Left lobe of liver (tissue), 2 donors: ENCODE measurements at regions not wholly inside any gene's neighbourhood (a gene's known extent, or its start where the extent isn't known, plus 50 kb on each side); places are given as distances from the start of the nearest gene placed in this dataset.
A peak's percentile ranks its signal among the peaks of the same experiment; 100 is the strongest.

Experiments used
- ATAC-seq: fragments of 200-7000 bp; cut with Tn5 transposase; one replicate; pipeline ENCODE4 v1.9.1; 2020; ENCODE audit warnings: mild to moderate bottlenecking, moderate library complexity
- DNase-seq: peaks from one replicate; pipeline ENCODE4 v3.0.0-alpha.2; 2020; ENCODE audit warnings: low spot score
- donor health status: DM: no; HTN: no; CAD: no; lungs with moderate emphysema.
- donor health status: DM: no; HTN: yes; CAD: no.

GRCh38 chr22:34297536-34298120, 377.4 kb upstream of the LARGE1 start:
- ATAC-seq (no peak), DNase-seq (no peak)

DNA sequence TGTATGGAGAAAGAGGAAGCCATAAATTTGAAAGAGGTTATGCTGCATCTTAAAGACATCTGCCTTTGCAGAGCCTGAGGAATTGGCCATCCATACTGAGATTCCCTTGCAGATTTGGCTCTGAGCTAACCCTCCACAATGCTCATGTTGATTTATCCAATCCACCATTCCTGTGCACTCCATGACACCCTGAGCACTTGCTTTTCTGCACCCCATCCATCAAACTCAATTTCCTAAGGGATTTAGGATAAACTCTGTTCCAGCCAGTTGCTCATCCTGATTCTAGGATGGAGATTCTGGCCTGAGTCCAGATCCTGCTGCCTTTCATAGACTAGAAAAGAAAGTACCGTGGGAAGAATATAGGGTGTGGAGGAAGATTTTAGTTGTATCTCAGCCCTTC, 379.2 kb upstream of the LARGE1 start:
- ATAC-seq (no peak), DNase-seq (no peak)

DNA sequence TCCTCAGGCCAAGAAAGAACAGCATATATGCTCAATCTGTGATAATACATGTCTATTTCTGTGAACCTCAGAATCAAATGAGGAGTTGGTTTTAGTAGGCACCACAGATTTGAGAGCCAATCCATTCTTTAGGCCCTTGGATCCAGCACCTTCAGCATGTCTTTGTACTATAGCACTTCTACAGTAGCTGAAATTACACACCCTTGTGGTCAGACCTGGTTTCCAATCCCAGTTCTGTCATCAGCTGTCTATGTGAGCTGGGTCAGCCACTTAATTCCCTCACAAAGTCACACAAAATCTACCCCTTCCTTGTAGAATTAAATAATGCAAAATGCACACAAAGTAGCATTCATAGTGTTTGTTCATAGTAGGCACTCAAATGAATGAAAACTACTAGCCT, 381.3 kb upstream of the LARGE1 start:
- DNase-seq: no peak
- no peak for ATAC-seq

- no peak for ATAC-seq
- no peak for DNase-seq
Observed at GRCh38 chr22:34303656-34304055, 383.4 kb upstream of the LARGE1 start.

DNA sequence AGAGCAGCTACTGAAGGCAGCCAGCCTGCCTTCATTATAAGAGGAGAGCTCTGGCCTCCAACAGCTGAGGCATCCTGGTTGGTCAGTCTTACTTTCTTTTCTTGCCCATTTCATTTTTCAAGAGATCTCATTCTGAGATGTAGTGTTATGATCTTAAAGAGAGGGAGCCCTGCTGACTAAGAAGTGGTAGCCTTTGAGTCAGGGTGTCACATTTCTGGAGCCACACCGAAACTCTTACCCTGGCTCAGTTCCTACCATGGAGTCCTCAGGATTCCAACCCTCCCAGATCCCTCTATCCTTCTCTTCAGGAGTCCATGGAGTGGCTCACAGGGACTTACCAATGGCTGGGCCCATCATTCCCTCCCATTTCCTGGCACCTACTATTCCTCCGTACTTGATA, 386.1 kb upstream of the LARGE1 start:
- ATAC-seq (no peak), DNase-seq (no peak)

DNA sequence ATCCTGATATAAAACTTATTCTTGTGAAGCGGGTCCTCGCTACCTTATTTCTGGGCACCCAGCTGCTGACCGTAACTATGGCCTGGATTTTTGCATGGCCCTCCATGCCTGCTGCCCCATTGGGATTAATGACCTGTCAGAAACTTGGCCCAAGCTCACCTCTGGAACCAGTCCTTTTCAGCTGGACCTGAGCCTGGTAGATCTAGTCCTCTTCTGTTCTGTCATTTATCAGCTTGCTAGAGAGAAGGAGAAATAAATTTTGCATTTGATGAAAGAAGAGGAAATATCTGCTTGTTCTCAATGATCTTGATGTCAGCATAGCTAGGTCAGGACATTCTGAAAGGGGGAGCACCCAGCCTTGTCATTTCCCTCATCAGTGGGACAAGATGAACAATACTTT, 387.8 kb upstream of the LARGE1 start:
- DNase-seq (no peak), ATAC-seq (no peak)

DNA sequence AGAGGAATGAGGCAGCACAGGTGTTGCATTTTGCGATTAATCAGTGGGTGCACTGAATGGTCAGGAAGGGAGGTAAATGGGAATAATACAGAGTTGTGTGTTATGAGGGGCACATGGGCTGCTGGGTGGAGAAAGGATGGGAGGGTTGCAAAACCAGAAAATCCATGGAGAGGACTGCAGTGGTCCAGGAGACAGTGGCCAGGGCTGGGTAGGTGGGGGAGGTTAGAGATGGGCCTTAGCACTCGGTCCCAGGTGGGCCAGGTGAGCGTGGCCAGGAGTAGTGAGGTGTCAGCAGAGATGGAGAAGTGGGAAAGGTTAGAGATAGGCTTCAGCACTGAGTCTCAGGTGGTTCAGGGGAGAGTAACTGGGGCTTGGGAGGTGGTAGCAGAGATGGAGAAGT, 399.1 kb upstream of the LARGE1 start:
- ATAC-seq (no peak), DNase-seq (no peak)

- no peak for ATAC-seq
- no peak for DNase-seq
Observed at GRCh38 chr22:34324763-34325162, 404.5 kb upstream of the LARGE1 start.

GRCh38 chr22:34326901-34327300, 406.6 kb upstream of the LARGE1 start:
- DNase-seq (no peak), ATAC-seq (no peak)

DNA sequence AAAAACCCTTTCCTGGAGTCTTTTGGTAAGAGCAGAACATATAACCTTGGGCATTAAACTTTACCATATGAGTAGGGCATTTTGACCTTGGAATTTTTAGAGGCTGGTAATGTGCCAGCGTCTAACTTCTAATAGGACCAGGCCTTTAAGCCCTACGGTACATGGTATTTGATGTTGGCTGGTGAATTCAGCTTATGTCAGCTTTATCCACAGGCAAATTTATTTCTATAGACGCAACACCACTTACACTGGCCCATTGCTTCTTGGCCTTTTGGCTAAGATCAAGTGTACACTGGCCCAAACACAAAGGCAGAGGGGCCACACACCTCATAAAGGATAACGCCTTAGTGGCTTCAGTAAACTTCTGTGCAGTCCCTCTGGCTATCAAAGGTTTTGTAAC, 410.2 kb upstream of the LARGE1 start:
- no peak for ATAC-seq
- no peak for DNase-seq

DNA sequence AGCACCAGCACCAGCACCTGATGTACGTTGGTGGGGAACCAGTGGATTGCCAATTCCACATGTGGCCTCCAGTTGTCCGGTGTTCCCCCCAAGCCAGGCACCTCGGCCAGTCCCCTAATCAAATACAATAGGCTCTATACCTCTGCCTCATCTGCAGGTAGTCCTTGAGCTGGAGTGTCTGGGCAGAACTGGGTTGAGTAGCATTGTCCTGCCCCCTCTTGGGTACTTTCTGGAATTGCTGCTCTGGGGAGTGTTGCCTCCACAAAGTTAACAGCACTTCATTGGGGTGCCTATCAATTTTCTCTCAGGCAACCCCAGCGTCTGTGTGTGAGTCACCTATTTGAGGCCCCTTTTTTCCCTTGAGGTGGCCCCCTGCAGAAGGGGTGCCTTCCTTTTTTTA, 413.0 kb upstream of the LARGE1 start:
- no peak for ATAC-seq
- DNase-seq: no peak

DNA sequence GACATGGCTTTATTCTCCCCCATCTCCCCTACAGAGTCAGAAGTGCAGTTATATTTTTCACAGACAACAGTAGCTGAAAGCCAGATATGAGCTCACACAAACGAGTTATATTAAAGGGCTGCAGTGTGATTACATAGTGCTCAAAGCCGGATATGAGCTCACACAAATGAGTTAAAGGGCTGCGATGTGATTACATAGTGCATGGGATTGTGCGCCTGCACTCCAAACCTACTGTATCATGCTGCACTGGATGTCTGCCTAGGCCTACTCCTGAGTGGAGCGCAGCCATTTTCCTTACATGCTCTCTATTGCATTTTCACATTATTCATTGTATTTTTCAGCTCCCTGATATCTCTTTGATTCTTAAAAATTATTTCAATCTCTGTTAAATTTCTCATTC, 414.6 kb upstream of the LARGE1 start:
- ATAC-seq: no peak
- DNase-seq: no peak

GRCh38 chr22:34344702-34345101, 424.4 kb upstream of the LARGE1 start:
- no peak for DNase-seq
- ATAC-seq: no peak

DNA sequence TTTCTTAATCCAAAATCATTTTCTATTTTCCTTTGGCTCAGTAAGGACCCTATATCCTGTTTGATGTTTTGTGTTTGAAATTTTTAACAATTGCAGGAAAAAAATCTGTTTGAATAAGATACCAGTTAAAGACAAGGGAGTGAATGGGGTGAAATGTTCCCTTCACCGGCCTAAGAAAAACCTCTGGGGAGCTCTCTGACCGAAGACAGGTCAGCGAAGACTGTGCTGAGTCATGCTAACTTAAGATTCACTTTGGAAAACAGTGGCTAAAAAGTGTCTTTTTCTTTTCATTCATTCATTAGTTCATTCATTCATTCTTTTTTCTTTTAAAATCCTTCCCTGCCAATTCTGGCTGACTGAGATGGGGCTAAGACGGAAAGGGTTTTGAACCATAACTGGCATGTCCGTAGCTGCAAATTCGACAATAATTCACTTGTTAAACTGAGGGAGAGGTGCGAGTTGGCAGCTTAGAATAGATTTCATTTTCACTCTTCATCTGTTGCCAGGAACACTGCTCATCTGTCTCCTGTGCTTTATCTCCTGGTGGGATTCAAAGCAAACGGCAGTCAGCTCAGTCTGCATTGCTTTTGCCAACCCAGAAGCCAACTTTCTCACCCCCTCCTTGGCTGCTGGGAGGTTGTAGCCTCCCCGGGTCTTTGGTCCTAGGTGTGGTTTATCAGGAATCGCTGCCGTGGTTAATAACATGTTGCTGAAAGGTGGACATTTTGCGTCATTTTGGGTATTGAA, 434.0 kb upstream of the LARGE1 start:
- DNase-seq (no peak), ATAC-seq (no peak)

GRCh38 chr22:34356481-34356880, 436.2 kb upstream of the LARGE1 start:
- DNase-seq (no peak), ATAC-seq (no peak)

- no peak for ATAC-seq
- DNase-seq: no peak
Observed at GRCh38 chr22:34370711-34371110, 450.4 kb upstream of the LARGE1 start.

DNA sequence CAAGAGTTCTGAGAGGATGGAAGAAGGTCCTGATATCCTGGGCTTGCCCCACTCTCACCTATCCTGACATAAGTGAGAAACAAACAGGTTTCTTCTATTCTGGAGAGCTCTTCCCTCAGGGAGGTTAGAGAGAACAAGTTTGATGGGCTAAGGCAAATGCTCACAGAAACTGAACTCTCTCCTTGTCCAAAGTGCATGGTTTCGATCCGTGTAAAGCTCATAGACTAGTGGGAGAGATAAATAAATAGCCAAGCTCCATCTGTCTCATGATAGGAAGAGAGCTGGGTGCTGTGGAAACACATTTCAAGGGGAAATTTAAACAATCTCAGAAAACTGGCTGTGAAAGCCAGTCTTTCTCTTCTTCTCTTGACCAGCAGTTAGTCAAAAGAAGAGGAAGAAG, 459.5 kb upstream of the LARGE1 start:
- DNase-seq (no peak), ATAC-seq (peak; percentile 55)

DNA sequence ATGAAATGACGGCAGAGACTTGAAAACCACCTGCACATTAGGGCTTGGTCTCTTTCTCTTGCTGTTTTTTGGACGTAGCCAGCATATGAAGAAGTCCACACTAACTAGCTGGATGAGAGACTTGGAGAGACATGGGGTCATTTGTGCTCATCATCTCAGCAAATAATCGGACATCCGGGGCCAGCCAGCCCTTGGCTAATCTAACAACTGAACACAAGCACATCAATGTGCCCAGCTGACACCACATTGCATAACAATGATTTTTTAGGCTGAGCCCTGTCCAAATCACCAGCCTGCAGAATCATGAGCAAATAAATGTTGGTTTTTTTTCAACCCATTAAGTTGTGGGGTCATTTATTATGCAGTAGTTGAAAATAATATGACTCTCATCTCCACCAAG, 460.3 kb upstream of the LARGE1 start:
- DNase-seq (no peak), ATAC-seq (peak; percentile 26)

- ATAC-seq: no peak
- DNase-seq: no peak
Observed at GRCh38 chr22:34390400-34390799, 470.1 kb upstream of the LARGE1 start.

GRCh38 chr22:34395370-34395769, 475.1 kb upstream of the LARGE1 start:
- DNase-seq (no peak), ATAC-seq (no peak)

DNA sequence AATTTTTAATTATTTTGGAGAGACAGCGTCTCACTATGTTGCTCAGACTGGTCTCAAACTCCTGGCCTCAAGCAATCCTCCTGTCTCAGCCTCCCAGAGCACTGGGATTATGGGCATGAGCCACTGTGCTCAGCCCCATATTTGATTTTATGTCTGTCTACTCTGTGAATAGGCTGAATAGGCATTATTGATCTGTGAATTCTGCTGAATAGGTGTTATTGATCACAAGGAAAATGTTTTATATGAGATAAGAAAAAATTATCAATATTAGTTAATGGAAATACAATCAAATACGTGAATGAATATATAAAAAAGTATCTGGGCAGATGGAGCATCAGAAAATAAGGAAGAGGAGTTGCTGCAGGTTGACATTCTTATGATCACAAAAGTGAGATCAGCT, 483.4 kb upstream of the LARGE1 start:
- no peak for DNase-seq
- no peak for ATAC-seq

DNA sequence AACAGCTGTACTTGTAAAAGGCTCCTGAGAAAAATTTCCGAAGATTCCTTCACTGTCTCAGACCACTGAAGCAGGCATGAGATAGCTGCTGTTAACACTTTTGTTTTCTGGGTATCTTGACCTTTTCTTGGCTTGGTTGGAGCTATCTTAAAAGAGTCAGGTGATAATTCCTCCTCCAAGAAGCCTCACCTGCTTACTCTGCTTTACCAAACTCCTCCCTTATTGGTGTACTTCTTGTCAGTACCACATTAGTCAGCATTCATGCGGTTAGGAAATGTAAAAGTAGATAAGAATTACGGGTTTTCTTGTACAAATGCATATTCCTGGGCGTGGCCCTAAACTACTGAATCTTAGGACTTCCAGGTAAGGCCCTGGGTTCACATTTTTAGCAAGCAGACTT, 489.8 kb upstream of the LARGE1 start:
- DNase-seq (no peak), ATAC-seq (no peak)
